ENCODE measurements at regions not wholly inside any gene's neighbourhood (a gene's known extent, or its start where the extent isn't known, plus 50 kb on each side); places are given as distances from the start of the nearest gene placed in this dataset.
"Not testable (repeated sequence)": the region's sequence is repeated elsewhere in the genome, so short reads cannot be mapped to it uniquely, and the experiment has no call there.

- H3K27ac ChIP-seq (ENCODE audit: insufficient read length, low read depth, low read length); H3K27me3 ChIP-seq (ENCODE audit: insufficient read depth, low read length); H4K91ac ChIP-seq (ENCODE audit: insufficient read length, low read depth, low read length); H3K9me3 ChIP-seq (ENCODE audit: control insufficient read depth, low read depth, low read length); H2AK5ac ChIP-seq (ENCODE audit: insufficient read length, low read length); DNase-seq; H3T11ph ChIP-seq (ENCODE audit: low read length); H3K23ac ChIP-seq (ENCODE audit: insufficient read length, low read depth, low read length); H3K4ac ChIP-seq (ENCODE audit: low read depth, low read length); H4K20me1 ChIP-seq (ENCODE audit: control insufficient read depth, insufficient read depth, insufficient read length); H4K5ac ChIP-seq (ENCODE audit: insufficient read length, low read depth, low read length); H3K56ac ChIP-seq (ENCODE audit: insufficient read length, low read depth, low read length); H3K4me1 ChIP-seq (ENCODE audit: insufficient read depth, low read length); H4K8ac ChIP-seq (replicated peaks; ENCODE audit: insufficient read length, low read depth, low read length); H2BK12ac ChIP-seq (ENCODE audit: insufficient read length, low read depth, low read length); H3K27ac Mint-ChIP-seq; H3K4me1 Mint-ChIP-seq; H3K23me2 ChIP-seq (ENCODE audit: insufficient read length, low read depth, low read length, poor library complexity, severe bottlenecking); H2BK15ac ChIP-seq (ENCODE audit: low read depth, low read length); H2BK20ac ChIP-seq (ENCODE audit: low read depth, low read length, poor library complexity, severe bottlenecking); H3K79me2 ChIP-seq (ENCODE audit: insufficient read depth, low read length); H2AFZ ChIP-seq (ENCODE audit: low read length); H3K4me2 ChIP-seq (ENCODE audit: insufficient read depth, insufficient read length, low read length); H3K14ac ChIP-seq (ENCODE audit: insufficient read depth, low read length); H3K18ac ChIP-seq (ENCODE audit: insufficient read length, low read depth, low read length); H3K4me3 Mint-ChIP-seq; H2BK120ac ChIP-seq (ENCODE audit: low read depth, low read length, poor library complexity, severe bottlenecking); H3K36me3 Mint-ChIP-seq (ENCODE audit: insufficient read depth in 1 of 3, low read depth in 3 of 3); H3K79me1 ChIP-seq (ENCODE audit: insufficient read depth, low read depth, low read length, poor library complexity, severe bottlenecking); H2BK5ac ChIP-seq (ENCODE audit: insufficient read length, low read length); H3K9ac ChIP-seq (ENCODE audit: extremely low read depth, insufficient read length, low read length): not testable (repeated sequence)
- H3K27me3 Mint-ChIP-seq (ENCODE audit: low read depth) = peaks cover 52% of the 10 kb centered on the region
- no CpG with 5 or more reads among the region's 2 CpGs for WGBS (ENCODE audit: extremely low coverage, insufficient read length, low lambda C conversion rate)
- peaks cover 0 to 19% of the 10 kb centered on the region in 2 experiments; a peak in 2 of 5 replicates for H3K9me3 Mint-ChIP-seq
Observed at GRCh38 chr2:95687852-95688251, 96.1 kb downstream of the TRIM43 start.

- not testable (repeated sequence) for H2BK15ac ChIP-seq (ENCODE audit: low read depth, low read length); H3K4me1 Mint-ChIP-seq; H3K79me1 ChIP-seq (ENCODE audit: insufficient read depth, low read depth, low read length, poor library complexity, severe bottlenecking); H3K9me3 ChIP-seq (ENCODE audit: control insufficient read depth, low read depth, low read length); H3K79me2 ChIP-seq (ENCODE audit: insufficient read depth, low read length); H3K9ac ChIP-seq (ENCODE audit: extremely low read depth, insufficient read length, low read length); H3K14ac ChIP-seq (ENCODE audit: insufficient read depth, low read length); H3T11ph ChIP-seq (ENCODE audit: low read length); DNase-seq; H3K4me3 Mint-ChIP-seq; H2AK5ac ChIP-seq (ENCODE audit: insufficient read length, low read length); H3K27me3 ChIP-seq (ENCODE audit: insufficient read depth, low read length); H3K4me2 ChIP-seq (ENCODE audit: insufficient read depth, insufficient read length, low read length); H3K27ac ChIP-seq (ENCODE audit: insufficient read length, low read depth, low read length); H4K5ac ChIP-seq (ENCODE audit: insufficient read length, low read depth, low read length); H3K23ac ChIP-seq (ENCODE audit: insufficient read length, low read depth, low read length); H3K4me1 ChIP-seq (ENCODE audit: insufficient read depth, low read length); H4K8ac ChIP-seq (replicated peaks; ENCODE audit: insufficient read length, low read depth, low read length); H3K27ac Mint-ChIP-seq; H3K23me2 ChIP-seq (ENCODE audit: insufficient read length, low read depth, low read length, poor library complexity, severe bottlenecking); H2AFZ ChIP-seq (ENCODE audit: low read length); H3K36me3 Mint-ChIP-seq (ENCODE audit: insufficient read depth in 1 of 3, low read depth in 3 of 3); H3K4ac ChIP-seq (ENCODE audit: low read depth, low read length); H3K18ac ChIP-seq (ENCODE audit: insufficient read length, low read depth, low read length); H2BK20ac ChIP-seq (ENCODE audit: low read depth, low read length, poor library complexity, severe bottlenecking); H2BK5ac ChIP-seq (ENCODE audit: insufficient read length, low read length); H2BK120ac ChIP-seq (ENCODE audit: low read depth, low read length, poor library complexity, severe bottlenecking); H3K56ac ChIP-seq (ENCODE audit: insufficient read length, low read depth, low read length); H4K91ac ChIP-seq (ENCODE audit: insufficient read length, low read depth, low read length); H4K20me1 ChIP-seq (ENCODE audit: control insufficient read depth, insufficient read depth, insufficient read length); H2BK12ac ChIP-seq (ENCODE audit: insufficient read length, low read depth, low read length)
- Mint-ChIP-seq H3K9me3 (peaks cover 0 to 27% of the 10 kb centered on the region in 2 experiments; a peak in 2 of 5 replicates), H3K27me3 (ENCODE audit: low read depth) (peaks cover 44% of the 10 kb centered on the region)
- no CpG with 5 or more reads among the region's 7 CpGs for WGBS (ENCODE audit: extremely low coverage, insufficient read length, low lambda C conversion rate)
Observed at GRCh38 chr2:95691210-95691609, 99.4 kb downstream of the TRIM43 start.
